Transverse colon (tissue), 3 donors: ENCODE measurements at regions not wholly inside any gene's neighbourhood (a gene's known extent, or its start where the extent isn't known, plus 50 kb on each side); places are given as distances from the start of the nearest gene placed in this dataset.

Source experiments
- POLR2A ChIP-seq: fragments of 450-650 bp; IDR thresholded peaks from one replicate; pipeline ENCODE4 v1.6.1; 2016; ENCODE audit warnings: antibody characterized with exemption, mild to moderate bottlenecking, moderate library complexity
- TF ChIP-seq, protein P1 (sequence below), 5 experiments: fragments of 200-600 bp in 3 of 5; fragments of 450-650 bp in 2 of 5; sonication (generic) in 3 of 5; IDR thresholded peaks; 1 replicate in 2 of 5; 2 replicates in 3 of 5; pipeline ENCODE4 v1.5.1; 2016 to 2017; ENCODE audit warnings: antibody characterized with exemption in 5 of 5, inconsistent platforms in 3 of 5, mild to moderate bottlenecking in 2 of 5, moderate library complexity in 1 of 5

DNA sequence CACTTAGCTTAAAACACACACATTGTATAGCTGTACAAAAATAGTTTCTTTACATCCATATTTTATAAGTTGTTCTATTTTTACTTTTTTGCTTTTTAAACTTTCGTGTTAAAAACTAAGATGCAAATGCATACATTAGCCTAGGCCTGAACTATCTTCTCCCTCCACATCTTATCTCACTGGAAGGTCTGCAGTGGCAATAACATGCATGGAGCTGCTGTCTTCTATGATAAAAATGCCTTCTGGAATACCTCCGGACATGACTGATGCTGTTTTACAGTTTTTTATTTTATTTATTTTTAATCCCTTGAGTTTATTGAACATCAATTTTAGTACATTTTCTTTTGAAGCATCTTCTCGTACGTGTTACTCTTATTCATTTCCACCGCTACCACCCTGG is 112.3 kb upstream of the TSPAN8 start:
- no peak for TF ChIP-seq POLR2A
- TF ChIP-seq, protein P1, sequence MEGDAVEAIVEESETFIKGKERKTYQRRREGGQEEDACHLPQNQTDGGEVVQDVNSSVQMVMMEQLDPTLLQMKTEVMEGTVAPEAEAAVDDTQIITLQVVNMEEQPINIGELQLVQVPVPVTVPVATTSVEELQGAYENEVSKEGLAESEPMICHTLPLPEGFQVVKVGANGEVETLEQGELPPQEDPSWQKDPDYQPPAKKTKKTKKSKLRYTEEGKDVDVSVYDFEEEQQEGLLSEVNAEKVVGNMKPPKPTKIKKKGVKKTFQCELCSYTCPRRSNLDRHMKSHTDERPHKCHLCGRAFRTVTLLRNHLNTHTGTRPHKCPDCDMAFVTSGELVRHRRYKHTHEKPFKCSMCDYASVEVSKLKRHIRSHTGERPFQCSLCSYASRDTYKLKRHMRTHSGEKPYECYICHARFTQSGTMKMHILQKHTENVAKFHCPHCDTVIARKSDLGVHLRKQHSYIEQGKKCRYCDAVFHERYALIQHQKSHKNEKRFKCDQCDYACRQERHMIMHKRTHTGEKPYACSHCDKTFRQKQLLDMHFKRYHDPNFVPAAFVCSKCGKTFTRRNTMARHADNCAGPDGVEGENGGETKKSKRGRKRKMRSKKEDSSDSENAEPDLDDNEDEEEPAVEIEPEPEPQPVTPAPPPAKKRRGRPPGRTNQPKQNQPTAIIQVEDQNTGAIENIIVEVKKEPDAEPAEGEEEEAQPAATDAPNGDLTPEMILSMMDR (IDR thresholded peaks at IDR 0.05), result no peak
